Astrocyte (in vitro differentiated cells and primary cell): ENCODE measurements at regions not wholly inside any gene's neighbourhood (a gene's known extent, or its start where the extent isn't known, plus 50 kb on each side); places are given as distances from the start of the nearest gene placed in this dataset.

ENCODE experiments used
- CTCF ChIP-seq: IDR thresholded peaks from 2 replicates; pipeline ENCODE4 v1.5.1; 2011; ENCODE audit warnings: low read depth, mild to moderate bottlenecking, inconsistent platforms, low read length, moderate library complexity; ENCODE audit not compliant: insufficient read depth
- EZH2 ChIP-seq: IDR thresholded peaks from 2 replicates; pipeline ENCODE4 v1.6.1; 2012; ENCODE audit warnings: mild to moderate bottlenecking, low read length, inconsistent platforms; ENCODE audit not compliant: insufficient read depth

- peak; percentile 29 for TF ChIP-seq CTCF
- TF ChIP-seq EZH2: no peak
These were observed 107.3 kb upstream of the SPIN1 start for GRCh38 chr9:88280816-88281382.
